ENCODE measurements at regions not wholly inside any gene's neighbourhood (a gene's known extent, or its start where the extent isn't known, plus 50 kb on each side); places are given as distances from the start of the nearest gene placed in this dataset.

DNA sequence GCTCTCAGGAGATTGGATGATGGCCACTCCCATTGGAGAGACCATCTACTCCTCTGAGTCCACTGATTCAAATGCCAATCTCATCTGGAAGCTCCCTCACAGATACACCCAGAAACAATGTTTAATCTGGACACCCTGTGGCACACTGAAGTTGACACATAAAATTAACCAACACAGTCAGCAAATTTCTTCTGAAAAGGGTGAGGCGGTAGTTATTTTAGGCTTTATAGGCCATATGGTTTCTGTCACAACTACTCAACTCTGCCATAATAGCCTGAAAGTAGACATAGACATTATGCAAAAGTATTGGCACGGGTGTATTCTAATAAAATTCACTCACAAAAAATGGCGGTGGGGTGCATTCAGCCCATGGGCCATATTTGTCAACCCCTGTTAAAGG lies 244.5 kb upstream of the VLDLR start:
- no peak for DNase-seq (ENCODE audit: low read depth)

GRCh38 chr9:2377834-2378233 lies 243.8 kb upstream of the VLDLR start:
- TF ChIP-seq CTCF (conservative IDR thresholded peaks at IDR 0.05; ENCODE audit: low read depth, low read length): no peak

More for the DNA sequence above, 244.5 kb upstream of the VLDLR start:
- H3K4me3 ChIP-seq (ENCODE audit: low read length): no peak overlapping the region
- no peak for TF ChIP-seq CTCF (conservative IDR thresholded peaks at IDR 0.05; ENCODE audit: low read depth, low read length)

DNA sequence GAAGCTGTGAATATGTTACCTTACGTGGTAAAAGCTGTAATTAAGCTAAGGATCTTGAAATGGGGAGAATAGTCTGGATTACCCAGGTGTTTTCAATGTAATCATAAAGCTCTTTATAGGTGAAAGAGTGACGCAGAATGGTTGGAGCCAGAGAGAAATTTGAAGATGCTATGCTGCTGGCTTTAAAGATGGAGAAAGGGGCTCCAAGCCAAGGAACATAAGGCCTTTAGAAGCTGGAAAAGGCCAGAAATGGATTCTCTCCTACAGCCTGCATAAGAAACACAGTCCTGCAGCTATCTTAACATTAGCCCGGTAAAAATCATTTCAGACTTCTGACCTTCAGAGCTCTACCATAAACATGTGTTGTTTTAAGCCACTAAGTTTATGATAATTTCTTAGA lies 243.3 kb upstream of the VLDLR start:
- no peak for DNase-seq (ENCODE audit: low read depth)
- TF ChIP-seq CTCF (conservative IDR thresholded peaks at IDR 0.05; ENCODE audit: low read depth, low read length): no peak

More at GRCh38 chr9:2377834-2378233, 243.8 kb upstream of the VLDLR start:
- H3K4me3 ChIP-seq (ENCODE audit: low read length): no peak overlapping the region
- DNase-seq (ENCODE audit: low read depth): no peak

DNA sequence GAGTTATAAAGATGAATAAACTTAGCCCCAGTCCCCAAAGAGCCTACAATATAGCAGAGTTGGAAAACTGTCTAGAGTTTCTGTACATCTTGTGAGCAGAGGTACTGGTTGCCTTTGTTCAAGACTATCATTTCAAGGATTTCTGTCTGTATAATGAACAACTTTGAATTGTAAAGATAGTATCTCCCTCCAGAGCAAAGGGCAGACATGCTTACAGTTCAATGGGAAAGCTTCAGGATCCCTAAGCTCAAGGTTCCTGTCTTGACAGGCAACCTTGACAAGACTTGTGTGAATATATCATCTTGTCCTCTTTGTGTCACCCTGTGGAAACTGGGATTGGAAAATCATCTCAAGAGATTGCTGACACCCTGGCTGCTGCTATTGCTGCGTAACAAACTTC lies 242.8 kb upstream of the VLDLR start:
- DNase-seq (ENCODE audit: low read depth): no peak
- no peak overlapping the region for H3K4me3 ChIP-seq (ENCODE audit: low read length)
- no peak for TF ChIP-seq CTCF (conservative IDR thresholded peaks at IDR 0.05; ENCODE audit: low read depth, low read length)

More for the DNA sequence above, 243.3 kb upstream of the VLDLR start:
- H3K4me3 ChIP-seq (ENCODE audit: low read length): no peak overlapping the region

GRCh38 chr9:2384741-2385140 lies 236.8 kb upstream of the VLDLR start:
- TF ChIP-seq CTCF (conservative IDR thresholded peaks at IDR 0.05; ENCODE audit: low read depth, low read length): no peak
- DNase-seq (ENCODE audit: low read depth): no peak
- no peak overlapping the region for H3K4me3 ChIP-seq (ENCODE audit: low read length)

- DNase-seq (ENCODE audit: low read depth): no peak
Measured at GRCh38 chr9:2385746-2386145, 235.8 kb upstream of the VLDLR start.

More at GRCh38 chr9:2385746-2386145, 235.8 kb upstream of the VLDLR start:
- H3K4me3 ChIP-seq (ENCODE audit: low read length): no peak overlapping the region
- no peak for TF ChIP-seq CTCF (conservative IDR thresholded peaks at IDR 0.05; ENCODE audit: low read depth, low read length)
